Psoas muscle (tissue), 7 donors: ENCODE measurements at regions not wholly inside any gene's neighbourhood (a gene's known extent, or its start where the extent isn't known, plus 50 kb on each side); places are given as distances from the start of the nearest gene placed in this dataset.

Source experiments
- ATAC-seq, 4 donors: fragments of 200-7000 bp; cut with Tn5 transposase; one replicate each; pipeline ENCODE4 v1.9.1; 2020; ENCODE audit warnings: moderate library complexity in 3 of 4, mild to moderate bottlenecking in 2 of 4
- DNase-seq, 2 donors: peaks; one replicate each; pipeline ENCODE4 v3.0.0-alpha.2; 2020
- H3K27ac ChIP-seq: fragments of 200-600 bp; one replicate; pipeline ENCODE4 v1.8.0; 2022
- H3K27me3 ChIP-seq, 3 donors: fragments of 200-600 bp in 1 of 3; one replicate each; pipeline versions ENCODE4 v1.6.1 to v1.8.0; 2013 to 2022; ENCODE audit warnings: low read length in 2 of 3, mild to moderate bottlenecking in 2 of 3, moderate library complexity in 1 of 3; ENCODE audit not compliant: insufficient read depth in 3 of 3
- H3K36me3 ChIP-seq, 2 donors: fragments of 200-600 bp in 1 of 2; one replicate each; pipeline versions ENCODE4 v1.6.1 to v1.8.0; 2013 to 2022; ENCODE audit warnings: low read depth in 1 of 2, mild to moderate bottlenecking in 1 of 2, moderate library complexity in 1 of 2; ENCODE audit not compliant: insufficient read depth in 1 of 2
- H3K4me1 ChIP-seq: fragments of 200-600 bp; one replicate; pipeline ENCODE4 v1.8.0; 2022
- H3K4me3 ChIP-seq: fragments of 200-600 bp; one replicate; pipeline ENCODE4 v1.8.0; 2022; ENCODE audit warnings: mild to moderate bottlenecking
- H3K9me3 ChIP-seq: fragments of 200-600 bp; one replicate; pipeline ENCODE4 v1.8.0; 2022
- WGBS, 3 donors: extraction: QIAGEN DNeasy Blood & Tissue Kit; methylation state at CpG; one replicate each; pipeline versions ENCODE4 v1.1.6 to v1.1.7; 2013; 5-methylcytosine and 5-hydroxymethylcytosine counted together
- intact Hi-C, 2 donors: fragments of 100-400 bp; cut with DNase I; formaldehyde crosslinking; loops; one replicate each; pipeline versions ENCODE4 v1.11.0 to v1.14.2; 2022
- TF ChIP-seq, protein P1 (sequence below): fragments of 200-600 bp; IDR thresholded peaks from one replicate; pipeline ENCODE4 v1.8.0; 2022; ENCODE audit warnings: antibody characterized with exemption
- donor health status: healthy with polysubstance abuse.
- donor health status: DM: no; HTN: no; CAD: no; lungs with moderate emphysema.
- donor health status: Bipolar disorder and iron deficiency.
- donor health status: healthy.
- donor health status: DM: yes; HTN: yes; CAD: no.
- donor health status: DM: no; HTN: no; CAD: no.
- donor health status: DM: yes; HTN: yes; CAD: no.

GRCh38 chr12:46661110-46661845 is 164.5 kb downstream of the SLC38A4 start:
- Histone ChIP-seq H3K27ac (peak overlapping the region; percentile 80), H3K36me3 (no peaks in the 10 kb centered on the region), H3K27me3 (no peaks in the 10 kb centered on the region), H3K9me3 (no peaks in the 10 kb centered on the region), H3K4me1 (peaks cover 71% of the 10 kb centered on the region), H3K4me3 (peak overlapping the region; percentile 9)
- TF ChIP-seq, protein P1, sequence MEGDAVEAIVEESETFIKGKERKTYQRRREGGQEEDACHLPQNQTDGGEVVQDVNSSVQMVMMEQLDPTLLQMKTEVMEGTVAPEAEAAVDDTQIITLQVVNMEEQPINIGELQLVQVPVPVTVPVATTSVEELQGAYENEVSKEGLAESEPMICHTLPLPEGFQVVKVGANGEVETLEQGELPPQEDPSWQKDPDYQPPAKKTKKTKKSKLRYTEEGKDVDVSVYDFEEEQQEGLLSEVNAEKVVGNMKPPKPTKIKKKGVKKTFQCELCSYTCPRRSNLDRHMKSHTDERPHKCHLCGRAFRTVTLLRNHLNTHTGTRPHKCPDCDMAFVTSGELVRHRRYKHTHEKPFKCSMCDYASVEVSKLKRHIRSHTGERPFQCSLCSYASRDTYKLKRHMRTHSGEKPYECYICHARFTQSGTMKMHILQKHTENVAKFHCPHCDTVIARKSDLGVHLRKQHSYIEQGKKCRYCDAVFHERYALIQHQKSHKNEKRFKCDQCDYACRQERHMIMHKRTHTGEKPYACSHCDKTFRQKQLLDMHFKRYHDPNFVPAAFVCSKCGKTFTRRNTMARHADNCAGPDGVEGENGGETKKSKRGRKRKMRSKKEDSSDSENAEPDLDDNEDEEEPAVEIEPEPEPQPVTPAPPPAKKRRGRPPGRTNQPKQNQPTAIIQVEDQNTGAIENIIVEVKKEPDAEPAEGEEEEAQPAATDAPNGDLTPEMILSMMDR: peak; percentile 77
- intact Hi-C loops: loop anchor here (2.0 to 10.0 kb wide), 7 partner anchors 104 to 394 kb away; partner anchors contain the start of genes SLC38A2 (in 2 of the 2) and SLC38A1 (in 1 of the 2)
- DNase-seq (no peak), ATAC-seq (peak; percentile 66 to 78 (median 76))
- WGBS, 3 donors: 49 to 67% (median 53%) methylated on average over 2 of the region's 2 CpGs

- intact Hi-C loops: loop anchor here (2.0 to 10.0 kb wide), 7 partner anchors 103 to 393 kb away; partner anchors contain the start of genes SLC38A2 (in 2 of the 2) and SLC38A1 (in 1 of the 2)
- no peaks in the 10 kb centered on the region for H3K36me3 ChIP-seq
- peak overlapping the region; percentile 80 for H3K27ac ChIP-seq
- peak overlapping the region; percentile 9 for H3K4me3 ChIP-seq
- H3K27me3 ChIP-seq: no peaks in the 10 kb centered on the region
- H3K4me1 ChIP-seq: peaks cover 69% of the 10 kb centered on the region
- ATAC-seq: no peak
- H3K9me3 ChIP-seq: no peaks in the 10 kb centered on the region
- TF ChIP-seq, protein P1: no peak
- no peak for DNase-seq
- WGBS, 3 donors: 57 to 65% (median 60%) methylated on average over 5 of the region's 5 CpGs
Measured at GRCh38 chr12:46660719-46661109, 165.1 kb downstream of the SLC38A4 start.

- TF ChIP-seq, protein P1: no peak
Measured at GRCh38 chr12:46660276-46660675, 165.5 kb downstream of the SLC38A4 start.

GRCh38 chr12:46659824-46660223 is 166.0 kb downstream of the SLC38A4 start:
- H3K27ac ChIP-seq: peak overlapping the region; percentile 80
- ATAC-seq (no peak), DNase-seq (no peak)
- intact Hi-C loops: loop anchor here (2.0 to 10.0 kb wide), 8 partner anchors 103 to 393 kb away; partner anchors contain the start of genes SLC38A2 (in 2 of the 2) and SLC38A1 (in 1 of the 2)
- TF ChIP-seq, protein P1: no peak
- peak overlapping the region; percentile 41 for H3K4me3 ChIP-seq
- no peaks in the 10 kb centered on the region for H3K27me3 ChIP-seq
- no peaks in the 10 kb centered on the region for H3K36me3 ChIP-seq
- H3K9me3 ChIP-seq: no peaks in the 10 kb centered on the region
- 7 to 32% (median 12%) methylated on average over 4 of the region's 4 CpGs for WGBS, 3 donors
- H3K4me1 ChIP-seq: peaks cover 61% of the 10 kb centered on the region

More at GRCh38 chr12:46660276-46660675, 165.5 kb downstream of the SLC38A4 start:
- DNase-seq: no peak
- 72 to 91% (median 79%) methylated on average over 1 of the region's 1 CpG for WGBS, 3 donors
- Histone ChIP-seq H3K27ac (peak overlapping the region; percentile 80), H3K4me1 (peaks cover 65% of the 10 kb centered on the region), H3K36me3 (no peaks in the 10 kb centered on the region), H3K27me3 (no peaks in the 10 kb centered on the region), H3K4me3 (peak overlapping the region; percentile 41), H3K9me3 (no peaks in the 10 kb centered on the region)
- intact Hi-C loops: loop anchor here (2.0 to 10.0 kb wide), 7 partner anchors 103 to 393 kb away; partner anchors contain the start of genes SLC38A2 (in 2 of the 2) and SLC38A1 (in 1 of the 2)
- no peak for ATAC-seq
